ENCODE measurements at regions not wholly inside any gene's neighbourhood (a gene's known extent, or its start where the extent isn't known, plus 50 kb on each side); places are given as distances from the start of the nearest gene placed in this dataset.

DNA sequence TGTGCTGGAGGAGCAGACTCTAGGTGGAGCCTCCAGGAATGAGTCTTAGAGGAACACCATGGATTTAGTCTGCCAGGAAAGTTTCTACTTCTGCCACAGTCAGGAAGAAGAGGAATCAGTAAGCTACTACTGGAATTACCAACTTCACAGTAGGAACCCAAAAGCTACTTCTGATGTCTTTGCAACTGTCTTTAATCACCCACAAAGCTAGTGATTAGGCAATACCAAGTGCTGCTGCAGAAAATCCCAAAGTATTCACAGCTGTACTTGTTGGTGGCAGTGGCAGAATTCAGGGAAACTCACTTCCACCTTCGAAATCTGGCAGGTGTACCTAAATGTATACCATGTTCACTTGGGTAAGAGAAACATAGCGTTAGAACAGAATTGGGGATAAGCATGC, 264.5 kb upstream of the SORL1-AS1 start:
- H4K20me1 ChIP-seq (ENCODE audit: insufficient read depth, poor library complexity, severe bottlenecking), result no peaks in the 10 kb centered on the region
- WGBS (ENCODE audit: low lambda C conversion rate, missing lambda C conversion rate), result 95% methylated on average over 2 of the region's 2 CpGs
- TF ChIP-seq EZH2phosphoT487 (IDR thresholded peaks at IDR 0.05; ENCODE audit: low read depth, severe bottlenecking, unreplicated experiment), result no peak
- TF ChIP-seq EZH2 (IDR thresholded peaks at IDR 0.05; ENCODE audit: borderline replicate concordance), result no peak
- TF ChIP-seq, protein P1, sequence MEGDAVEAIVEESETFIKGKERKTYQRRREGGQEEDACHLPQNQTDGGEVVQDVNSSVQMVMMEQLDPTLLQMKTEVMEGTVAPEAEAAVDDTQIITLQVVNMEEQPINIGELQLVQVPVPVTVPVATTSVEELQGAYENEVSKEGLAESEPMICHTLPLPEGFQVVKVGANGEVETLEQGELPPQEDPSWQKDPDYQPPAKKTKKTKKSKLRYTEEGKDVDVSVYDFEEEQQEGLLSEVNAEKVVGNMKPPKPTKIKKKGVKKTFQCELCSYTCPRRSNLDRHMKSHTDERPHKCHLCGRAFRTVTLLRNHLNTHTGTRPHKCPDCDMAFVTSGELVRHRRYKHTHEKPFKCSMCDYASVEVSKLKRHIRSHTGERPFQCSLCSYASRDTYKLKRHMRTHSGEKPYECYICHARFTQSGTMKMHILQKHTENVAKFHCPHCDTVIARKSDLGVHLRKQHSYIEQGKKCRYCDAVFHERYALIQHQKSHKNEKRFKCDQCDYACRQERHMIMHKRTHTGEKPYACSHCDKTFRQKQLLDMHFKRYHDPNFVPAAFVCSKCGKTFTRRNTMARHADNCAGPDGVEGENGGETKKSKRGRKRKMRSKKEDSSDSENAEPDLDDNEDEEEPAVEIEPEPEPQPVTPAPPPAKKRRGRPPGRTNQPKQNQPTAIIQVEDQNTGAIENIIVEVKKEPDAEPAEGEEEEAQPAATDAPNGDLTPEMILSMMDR (IDR thresholded peaks at IDR 0.05; ENCODE audit: poor library complexity), result no peak
- peaks cover 6% of the 10 kb centered on the region for H3K4me1 ChIP-seq (ENCODE audit: insufficient read depth)
- H3K9me2 ChIP-seq (replicated peaks; ENCODE audit: insufficient read depth), result no peaks in the 10 kb centered on the region
- H3K36me3 ChIP-seq (replicated peaks; ENCODE audit: insufficient read depth, low read depth), result no peaks in the 10 kb centered on the region
- H3K4me2 ChIP-seq, result no peak overlapping the region
- no peak overlapping the region for H3K27ac ChIP-seq
- no peak overlapping the region for H2AFZ ChIP-seq
- no peaks in the 10 kb centered on the region for H3K27me3 ChIP-seq
- H3K79me2 ChIP-seq, result no peaks in the 10 kb centered on the region
- no peaks in the 10 kb centered on the region for H3K9me3 ChIP-seq (ENCODE audit: low read depth)
- no peak for DNase-seq (ENCODE audit: low spot score)
- no peak overlapping the region for H3K4me3 ChIP-seq

DNA sequence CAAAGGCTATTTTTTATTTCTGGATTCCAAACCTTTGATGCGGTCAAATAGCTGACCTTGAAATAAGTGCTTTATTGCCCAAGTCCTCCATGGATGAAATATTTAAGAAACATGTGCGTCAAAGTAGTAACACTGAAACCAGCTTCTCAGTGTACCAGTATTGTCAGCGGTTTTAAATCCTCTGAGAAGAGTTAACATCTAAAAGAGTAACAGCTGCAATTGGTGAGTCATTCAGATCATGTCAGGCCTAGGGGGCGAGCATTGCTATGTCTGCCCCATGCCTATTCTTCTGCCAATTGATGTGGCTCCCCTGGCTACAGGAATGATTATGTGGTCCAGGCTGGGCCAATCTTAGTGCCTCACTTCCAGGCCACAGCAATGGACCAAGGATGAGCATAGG, 263.3 kb upstream of the SORL1-AS1 start:
- Histone ChIP-seq H3K79me2 (no peaks in the 10 kb centered on the region), H3K4me2 (no peak overlapping the region), H3K9me3 (ENCODE audit: low read depth) (no peaks in the 10 kb centered on the region), H3K36me3 (replicated peaks; ENCODE audit: insufficient read depth, low read depth) (no peaks in the 10 kb centered on the region), H3K9me2 (replicated peaks; ENCODE audit: insufficient read depth) (no peaks in the 10 kb centered on the region), H2AFZ (no peak overlapping the region), H3K4me1 (ENCODE audit: insufficient read depth) (no peaks in the 10 kb centered on the region), H3K27me3 (no peaks in the 10 kb centered on the region), H3K27ac (no peak overlapping the region), H4K20me1 (ENCODE audit: insufficient read depth, poor library complexity, severe bottlenecking) (no peaks in the 10 kb centered on the region), H3K4me3 (no peak overlapping the region)
- DNase-seq (ENCODE audit: low spot score), result no peak
- 80% methylated on average over 4 of the region's 4 CpGs for whole genome bisulfite sequencing (ENCODE audit: low lambda C conversion rate, missing lambda C conversion rate)
- no peak for TF ChIP-seq EZH2 (IDR thresholded peaks at IDR 0.05; ENCODE audit: borderline replicate concordance)
- TF ChIP-seq EZH2phosphoT487 (IDR thresholded peaks at IDR 0.05; ENCODE audit: low read depth, severe bottlenecking, unreplicated experiment), result no peak
- TF ChIP-seq, protein P1 (IDR thresholded peaks at IDR 0.05; ENCODE audit: poor library complexity), result no peak

DNA sequence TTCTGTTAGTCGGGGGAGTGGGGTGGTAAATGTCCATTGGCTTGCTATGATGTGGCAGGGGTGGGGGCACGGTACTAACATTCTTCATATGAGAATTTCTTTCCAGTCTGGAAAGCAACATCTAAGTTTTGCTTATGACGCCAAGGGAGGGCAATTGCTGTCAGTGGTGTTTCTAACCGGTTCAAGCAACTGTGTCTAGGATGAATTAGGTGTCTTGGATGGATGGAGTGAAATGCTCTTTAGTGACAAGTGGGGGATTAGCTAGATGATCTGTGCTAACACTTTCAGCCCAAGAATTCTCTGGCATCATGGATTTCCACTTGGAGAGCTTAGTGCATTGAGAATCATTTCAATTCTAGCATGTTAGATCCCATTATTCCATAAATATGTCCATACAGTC, 262.6 kb upstream of the SORL1-AS1 start:
- H3K9me2 ChIP-seq (replicated peaks; ENCODE audit: insufficient read depth), result no peaks in the 10 kb centered on the region
- H2AFZ ChIP-seq, result no peak overlapping the region
- no peaks in the 10 kb centered on the region for H3K4me1 ChIP-seq (ENCODE audit: insufficient read depth)
- no peak overlapping the region for H3K27ac ChIP-seq
- no peaks in the 10 kb centered on the region for H3K9me3 ChIP-seq (ENCODE audit: low read depth)
- H4K20me1 ChIP-seq (ENCODE audit: insufficient read depth, poor library complexity, severe bottlenecking), result no peaks in the 10 kb centered on the region
- DNase-seq (ENCODE audit: low spot score), result no peak
- TF ChIP-seq EZH2phosphoT487 (IDR thresholded peaks at IDR 0.05; ENCODE audit: low read depth, severe bottlenecking, unreplicated experiment) (no peak), EZH2 (IDR thresholded peaks at IDR 0.05; ENCODE audit: borderline replicate concordance) (no peak)
- TF ChIP-seq, protein P1 (IDR thresholded peaks at IDR 0.05; ENCODE audit: poor library complexity), result no peak
- H3K36me3 ChIP-seq (replicated peaks; ENCODE audit: insufficient read depth, low read depth), result no peaks in the 10 kb centered on the region
- H3K79me2 ChIP-seq, result no peaks in the 10 kb centered on the region
- no peak overlapping the region for H3K4me2 ChIP-seq
- H3K4me3 ChIP-seq, result no peak overlapping the region
- 81% methylated on average over 4 of the region's 4 CpGs for WGBS (ENCODE audit: low lambda C conversion rate, missing lambda C conversion rate)
- no peaks in the 10 kb centered on the region for H3K27me3 ChIP-seq

DNA sequence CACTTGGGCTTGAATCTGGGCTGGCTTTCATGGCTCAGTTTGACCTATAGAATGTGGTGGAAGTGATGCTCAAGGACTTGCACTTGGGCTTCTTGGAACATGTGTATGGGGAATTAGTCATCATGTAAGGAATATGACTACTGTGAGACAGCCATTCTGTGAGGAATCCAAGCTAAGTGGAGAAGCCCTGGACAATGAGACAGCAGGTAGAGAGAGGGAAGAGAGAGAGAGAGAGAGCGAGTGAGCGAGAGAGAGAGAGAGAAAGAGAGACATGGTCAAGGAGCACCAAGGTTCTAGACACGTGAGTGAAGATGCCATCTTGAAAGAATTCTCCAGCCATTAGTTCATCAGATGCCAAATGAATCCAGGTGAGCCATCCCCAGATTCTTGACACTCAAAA, 261.6 kb upstream of the SORL1-AS1 start:
- 95% methylated on average over 3 of the region's 3 CpGs for WGBS (ENCODE audit: low lambda C conversion rate, missing lambda C conversion rate)
- H3K27me3 ChIP-seq, result no peaks in the 10 kb centered on the region
- no peak overlapping the region for H3K27ac ChIP-seq
- TF ChIP-seq EZH2phosphoT487 (IDR thresholded peaks at IDR 0.05; ENCODE audit: low read depth, severe bottlenecking, unreplicated experiment) (no peak), EZH2 (IDR thresholded peaks at IDR 0.05; ENCODE audit: borderline replicate concordance) (no peak)
- TF ChIP-seq, protein P1 (IDR thresholded peaks at IDR 0.05; ENCODE audit: poor library complexity), result no peak
- H3K79me2 ChIP-seq, result no peaks in the 10 kb centered on the region
- H2AFZ ChIP-seq, result no peak overlapping the region
- no peaks in the 10 kb centered on the region for H3K9me2 ChIP-seq (replicated peaks; ENCODE audit: insufficient read depth)
- no peaks in the 10 kb centered on the region for H4K20me1 ChIP-seq (ENCODE audit: insufficient read depth, poor library complexity, severe bottlenecking)
- no peak for DNase-seq (ENCODE audit: low spot score)
- no peaks in the 10 kb centered on the region for H3K9me3 ChIP-seq (ENCODE audit: low read depth)
- H3K4me3 ChIP-seq, result no peak overlapping the region
- no peaks in the 10 kb centered on the region for H3K36me3 ChIP-seq (replicated peaks; ENCODE audit: insufficient read depth, low read depth)
- no peaks in the 10 kb centered on the region for H3K4me1 ChIP-seq (ENCODE audit: insufficient read depth)
- no peak overlapping the region for H3K4me2 ChIP-seq

Measured in hepatocyte (in vitro differentiated cells).